GM23248 (cell line): ENCODE measurements at regions not wholly inside any gene's neighbourhood (a gene's known extent, or its start where the extent isn't known, plus 50 kb on each side); places are given as distances from the start of the nearest gene placed in this dataset.

Source experiments
- EZH2 ChIP-seq: fragments of 200-600 bp; sonication (generic); IDR thresholded peaks from 2 replicates; pipeline ENCODE4 v1.6.1; 2018; ENCODE audit warnings: antibody characterized with exemption, mild to moderate bottlenecking; ENCODE audit not compliant: insufficient read depth, poor library complexity, severe bottlenecking
- EZH2phosphoT487 ChIP-seq: fragments of 200-600 bp; sonication (generic); IDR thresholded peaks from 2 replicates; pipeline ENCODE4 v1.6.1; 2018; ENCODE audit warnings: antibody characterized with exemption, moderate library complexity, mild to moderate bottlenecking, low read depth; ENCODE audit not compliant: insufficient read depth

- TF ChIP-seq EZH2 (no peak), EZH2phosphoT487 (no peak)
Observed at GRCh38 chr2:66957198-66957597, 439.9 kb upstream of the ETAA1 start.
